Middle frontal gyrus (tissue), 1 donor: ENCODE measurements at regions not wholly inside any gene's neighbourhood (a gene's known extent, or its start where the extent isn't known, plus 50 kb on each side); places are given as distances from the start of the nearest gene placed in this dataset.

ENCODE experiments used
- DNase-seq: peaks from one replicate; pipeline ENCODE4 v3.0.0-alpha.2; 2015; ENCODE audit warnings: low spot score; ENCODE audit errors: extremely low spot score

GRCh38 chr1:240672132-240672811 lies 60.3 kb upstream of the GREM2 start:
- no peak for DNase-seq

GRCh38 chr1:240667351-240667750 lies 55.4 kb upstream of the GREM2 start:
- DNase-seq: no peak

GRCh38 chr1:240666568-240667198 lies 54.7 kb upstream of the GREM2 start:
- DNase-seq: no peak

GRCh38 chr1:240663169-240663879 lies 51.4 kb upstream of the GREM2 start:
- DNase-seq: no peak
